ENCODE measurements at regions not wholly inside any gene's neighbourhood (a gene's known extent, or its start where the extent isn't known, plus 50 kb on each side); places are given as distances from the start of the nearest gene placed in this dataset.

- TF ChIP-seq EP300 (IDR thresholded peaks at IDR 0.05) (no peak), CTCF (IDR thresholded peaks at IDR 0.05) (no peak)
These were observed 877.6 kb upstream of the SEL1L start for GRCh38 chr14:82411298-82411697.

All from upper lobe of left lung (tissue), 4 donors.